Fibroblast of lung (primary cell): ENCODE measurements at regions not wholly inside any gene's neighbourhood (a gene's known extent, or its start where the extent isn't known, plus 50 kb on each side); places are given as distances from the start of the nearest gene placed in this dataset.
"Not testable (repeated sequence)": the region's sequence is repeated elsewhere in the genome, so short reads cannot be mapped to it uniquely, and the experiment has no call there.

ENCODE experiments used
- DNase-seq, 2 donors: peaks; one replicate each; pipeline versions ENCODE4 v3.0.0 to v3.0.0-alpha.2; 2010; ENCODE audit warnings: low read depth in 2 of 2
- H2AFZ ChIP-seq: 2 replicates; pipeline ENCODE4 v1.5.1; 2012; ENCODE audit warnings: low read length, control low read depth, inconsistent platforms
- H3K27ac ChIP-seq: 2 replicates; pipeline ENCODE4 v1.5.1; 2011; ENCODE audit warnings: low read length, control low read depth; ENCODE audit not compliant: insufficient read depth
- H3K27me3 ChIP-seq: 2 replicates; pipeline ENCODE4 v1.5.1; 2011; ENCODE audit warnings: mild to moderate bottlenecking, low read length; ENCODE audit not compliant: control insufficient read depth, insufficient read depth
- H3K36me3 ChIP-seq: 2 replicates; pipeline ENCODE4 v1.5.1; 2011; ENCODE audit warnings: low read length; ENCODE audit not compliant: control insufficient read depth, insufficient read depth
- H3K4me1 ChIP-seq: 2 replicates; pipeline ENCODE4 v1.5.1; 2011; ENCODE audit warnings: low read length; ENCODE audit not compliant: control insufficient read depth, insufficient read depth; ENCODE audit errors: extremely low read depth
- H3K4me2 ChIP-seq: 2 replicates; pipeline ENCODE4 v1.5.1; 2011; ENCODE audit warnings: low read length, control low read depth; ENCODE audit not compliant: insufficient read depth; ENCODE audit errors: extremely low read depth
- H3K4me3 ChIP-seq, 4 experiments: fragments of 200-600 bp in 1 of 4; sonication (generic) in 1 of 4; replicated peaks in 1 of 4; 2 replicates each; pipeline ENCODE4 v1.5.1; 2011 to 2016; ENCODE audit warnings: low read length in 4 of 4, low read depth in 3 of 4, mild to moderate bottlenecking in 3 of 4, control low read depth in 2 of 4, inconsistent platforms in 1 of 4, mixed read lengths in 1 of 4; ENCODE audit not compliant: insufficient read depth in 1 of 4; ENCODE audit errors: control extremely low read depth in 1 of 4
- H3K79me2 ChIP-seq: 2 replicates; pipeline ENCODE4 v1.5.1; 2012; ENCODE audit warnings: mild to moderate bottlenecking, low read length, inconsistent platforms; ENCODE audit not compliant: control insufficient read depth, insufficient read depth
- H3K9ac ChIP-seq: 2 replicates; pipeline ENCODE4 v1.5.1; 2011; ENCODE audit warnings: mild to moderate bottlenecking, low read length, control low read depth; ENCODE audit not compliant: insufficient read depth
- H3K9me3 ChIP-seq: 2 replicates; pipeline ENCODE4 v1.5.1; 2012; ENCODE audit warnings: low read depth, low read length; ENCODE audit not compliant: control insufficient read depth, insufficient read depth
- H4K20me1 ChIP-seq: 2 replicates; pipeline ENCODE4 v1.5.1; 2011; ENCODE audit warnings: low read length; ENCODE audit not compliant: control insufficient read depth, insufficient read depth; ENCODE audit errors: extremely low read depth
- CTCF ChIP-seq, 2 donors: IDR thresholded peaks in 1 of 2; conservative IDR thresholded peaks in 1 of 2; 1 replicate in 1 of 2; 2 replicates in 1 of 2; pipeline ENCODE4 v1.5.1; 2011 to 2012; ENCODE audit warnings: low read length in 2 of 2, control low read depth in 1 of 2, inconsistent platforms in 1 of 2, low read depth in 1 of 2, mild to moderate bottlenecking in 1 of 2
- EZH2 ChIP-seq: IDR thresholded peaks from 2 replicates; pipeline ENCODE4 v1.5.1; 2012; ENCODE audit warnings: low read length, control low read depth, mild to moderate bottlenecking; ENCODE audit errors: missing control alignments

DNA sequence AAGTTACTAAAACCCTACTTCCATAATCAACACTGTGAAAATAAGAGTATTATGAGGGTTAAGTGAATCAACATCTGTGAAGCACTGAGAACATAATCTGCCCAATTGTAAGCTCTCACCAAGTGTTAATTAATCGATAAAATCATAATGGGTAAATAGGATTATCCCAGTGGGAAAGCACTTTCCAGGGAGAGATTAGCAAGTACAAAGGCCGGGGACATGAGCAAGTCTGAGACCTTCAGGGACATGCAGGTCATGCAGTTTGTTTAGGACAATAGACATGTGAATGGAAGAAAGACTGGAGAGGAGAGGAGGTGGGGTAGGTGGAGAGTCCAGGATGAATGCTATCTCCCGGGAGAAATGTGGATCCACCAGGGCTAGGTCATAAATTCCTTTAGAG lies 57.8 kb upstream of the FIBIN start:
- no peak overlapping the region for H2AFZ ChIP-seq
- H3K4me3 ChIP-seq, result no peak overlapping the region
- no peaks in the 10 kb centered on the region for H3K36me3 ChIP-seq
- DNase-seq, result no peak
- H3K9ac ChIP-seq, result no peak overlapping the region
- no peaks in the 10 kb centered on the region for H3K9me3 ChIP-seq
- H3K27ac ChIP-seq, result no peak overlapping the region
- no peaks in the 10 kb centered on the region for H3K27me3 ChIP-seq
- no peaks in the 10 kb centered on the region for H4K20me1 ChIP-seq
- no peaks in the 10 kb centered on the region for H3K79me2 ChIP-seq
- TF ChIP-seq EZH2, result no peak
- no peak for TF ChIP-seq CTCF (conservative IDR thresholded peaks at IDR 0.05 in 1 of 2, IDR thresholded peaks at IDR 0.05 in 1 of 2; ENCODE audit: low read depth in 1 of 2, low read length in 2 of 2)
- H3K4me2 ChIP-seq, result no peak overlapping the region
- H3K4me1 ChIP-seq, result no peaks in the 10 kb centered on the region

DNA sequence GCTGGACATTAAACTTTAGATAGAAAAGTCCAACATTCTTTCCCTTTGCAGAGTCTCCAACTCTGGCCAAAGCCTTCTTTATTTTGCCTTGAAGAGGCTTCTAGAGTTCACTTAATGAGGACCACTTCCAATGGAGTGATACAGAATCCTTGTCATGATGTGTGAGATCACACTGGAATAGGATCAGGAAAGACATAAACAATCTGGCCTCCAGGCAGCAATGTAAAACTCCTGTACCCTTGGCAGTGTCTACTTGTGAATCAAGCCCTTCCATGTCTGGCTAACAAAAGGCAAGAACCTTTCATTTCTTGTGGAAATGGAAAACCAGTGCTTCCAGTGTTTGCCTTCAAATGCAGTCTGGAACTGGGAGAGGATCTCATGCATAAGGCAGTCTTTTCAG lies 56.5 kb upstream of the FIBIN start:
- peak in 1 of 2 donors; percentile 43 for DNase-seq
- Histone ChIP-seq H4K20me1 (no peaks in the 10 kb centered on the region), H3K9me3 (no peaks in the 10 kb centered on the region), H3K4me2 (no peak overlapping the region), H3K9ac (no peak overlapping the region), H3K27ac (no peak overlapping the region), H3K79me2 (no peaks in the 10 kb centered on the region), H3K4me1 (no peaks in the 10 kb centered on the region), H3K36me3 (no peaks in the 10 kb centered on the region), H3K27me3 (no peaks in the 10 kb centered on the region), H2AFZ (no peak overlapping the region), H3K4me3 (no peak overlapping the region)
- no peak for TF ChIP-seq CTCF (conservative IDR thresholded peaks at IDR 0.05 in 1 of 2, IDR thresholded peaks at IDR 0.05 in 1 of 2; ENCODE audit: low read depth in 1 of 2, low read length in 2 of 2)
- no peak for TF ChIP-seq EZH2

- H3K4me3 ChIP-seq, H3K4me1 ChIP-seq, H3K9me3 ChIP-seq: not testable (repeated sequence)
Observed at GRCh38 chr11:26940501-26940900, 53.4 kb upstream of the FIBIN start.

DNA sequence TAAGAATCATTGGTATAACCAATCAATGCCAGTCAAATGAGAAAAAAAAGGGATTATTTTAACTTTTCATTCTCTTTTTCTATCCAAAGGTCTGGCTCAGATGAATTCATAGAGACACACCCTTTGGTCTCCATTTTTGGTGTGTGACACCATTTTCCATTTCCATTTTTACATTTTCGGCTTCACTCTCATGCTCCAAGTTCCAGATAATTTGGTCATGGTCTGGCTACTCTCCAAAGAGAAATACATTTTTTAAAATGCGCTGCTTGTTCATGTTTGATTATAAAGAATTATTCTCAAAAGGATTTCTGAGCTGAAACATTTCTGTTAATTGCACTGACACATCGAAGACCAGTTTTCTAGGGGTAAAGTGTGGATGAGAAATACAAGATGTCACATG lies 51.6 kb upstream of the FIBIN start:
- Histone ChIP-seq H3K9me3 (no peaks in the 10 kb centered on the region), H3K4me3 (no peak overlapping the region), H2AFZ (no peak overlapping the region), H3K79me2 (no peaks in the 10 kb centered on the region), H3K9ac (no peak overlapping the region), H4K20me1 (no peaks in the 10 kb centered on the region), H3K27ac (no peak overlapping the region), H3K4me2 (no peak overlapping the region), H3K27me3 (no peaks in the 10 kb centered on the region), H3K4me1 (peaks cover 6% of the 10 kb centered on the region), H3K36me3 (no peaks in the 10 kb centered on the region)
- TF ChIP-seq EZH2 (no peak), CTCF (conservative IDR thresholded peaks at IDR 0.05 in 1 of 2, IDR thresholded peaks at IDR 0.05 in 1 of 2; ENCODE audit: low read depth in 1 of 2, low read length in 2 of 2) (no peak)
- DNase-seq, result no peak

More at GRCh38 chr11:26940501-26940900, 53.4 kb upstream of the FIBIN start:
- not testable (repeated sequence) for H3K27ac ChIP-seq, H3K36me3 ChIP-seq, H3K27me3 ChIP-seq, H3K4me2 ChIP-seq, H2AFZ ChIP-seq, DNase-seq, H4K20me1 ChIP-seq, H3K9ac ChIP-seq, H3K79me2 ChIP-seq
